NOMO-1 treated with DMSO at 0.1 percent for 48 hours (cell line): ENCODE measurements at regions not wholly inside any gene's neighbourhood (a gene's known extent, or its start where the extent isn't known, plus 50 kb on each side); places are given as distances from the start of the nearest gene placed in this dataset.
"Not testable (repeated sequence)": the region's sequence is repeated elsewhere in the genome, so short reads cannot be mapped to it uniquely, and the experiment has no call there.

Experiments
- DNase-seq: peaks from one replicate; lab custom pipeline; 2025; ENCODE audit not compliant: unreplicated experiment; lab: John Stamatoyannopoulos, UW

DNA sequence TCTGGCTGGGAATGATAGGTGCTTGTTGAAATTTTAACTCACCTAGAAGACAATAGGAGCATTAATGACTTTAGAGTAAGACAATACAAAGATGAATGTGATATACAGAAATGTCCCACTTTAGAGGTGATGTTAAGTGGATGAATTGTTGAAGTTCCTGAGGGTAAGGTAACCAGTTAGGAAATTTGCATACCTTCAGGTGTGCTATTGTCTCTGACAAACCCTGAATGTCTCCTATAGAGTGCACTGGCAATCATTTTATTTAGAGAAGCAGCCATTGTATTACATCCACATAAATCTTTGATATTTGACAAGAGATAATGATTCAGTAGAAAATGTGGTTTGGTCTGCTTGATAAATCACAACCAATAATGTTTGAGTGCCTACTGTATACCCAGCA is 228.5 kb downstream of the RNF144A start:
- DNase-seq: no peak

DNA sequence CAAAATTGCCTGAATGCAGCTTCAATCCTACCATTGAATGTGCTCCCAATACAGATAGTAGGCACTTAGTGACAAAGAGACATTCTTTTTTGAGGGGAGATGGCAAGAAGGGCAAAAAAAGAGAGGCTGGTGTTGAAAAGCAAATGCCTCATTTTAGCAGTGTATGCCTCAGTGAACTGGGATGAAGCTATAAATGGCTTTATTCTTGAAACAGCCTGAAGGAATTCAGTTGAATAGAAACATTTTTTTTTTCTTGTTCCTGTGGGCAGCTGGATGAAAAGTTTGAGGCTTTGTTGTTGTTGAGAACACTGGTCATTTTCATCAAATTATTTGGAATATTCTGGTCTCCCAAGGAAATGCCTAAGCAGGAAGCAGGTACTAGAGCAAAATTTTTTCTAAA is 228.9 kb downstream of the RNF144A start:
- DNase-seq: no peak

DNA sequence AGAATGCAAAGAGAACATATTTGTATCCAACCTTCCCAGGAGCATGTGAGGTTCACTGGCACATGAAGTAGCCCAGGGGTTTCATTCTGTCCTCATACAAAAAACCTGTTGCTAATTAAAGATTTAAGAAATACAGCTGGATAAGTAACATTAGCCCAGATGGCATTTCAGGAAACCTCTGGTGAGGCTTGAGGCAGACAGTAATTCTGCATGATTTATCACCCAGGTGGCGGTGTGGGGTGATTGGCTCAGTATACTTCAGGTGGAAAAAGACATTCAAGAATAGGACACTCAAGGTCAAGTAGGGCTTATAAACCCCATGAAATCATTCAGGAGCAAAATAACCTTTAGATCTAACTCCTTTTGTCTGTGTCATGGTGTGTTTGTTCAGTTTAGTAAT is 237.4 kb downstream of the RNF144A start:
- no peak for DNase-seq

DNA sequence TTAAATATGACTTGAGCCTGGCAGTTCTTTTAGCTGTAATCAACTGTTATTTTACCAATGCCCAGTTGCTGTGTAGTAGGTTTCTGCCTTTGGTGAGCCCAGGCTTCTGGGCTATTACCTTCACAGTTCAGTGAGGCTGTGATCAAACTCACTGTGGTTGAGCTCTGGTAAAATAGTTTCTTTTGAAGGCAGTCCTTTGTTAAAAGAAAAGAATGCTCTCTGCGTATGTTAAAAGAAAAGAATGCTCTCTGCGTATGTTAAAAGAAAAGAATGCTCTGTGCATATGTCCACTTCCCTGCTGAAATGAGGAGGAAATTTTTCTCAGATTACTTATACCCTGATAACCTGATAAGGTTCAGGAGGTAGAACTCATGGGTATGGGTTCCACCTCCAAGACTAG is 244.3 kb downstream of the RNF144A start:
- no peak for DNase-seq

DNA sequence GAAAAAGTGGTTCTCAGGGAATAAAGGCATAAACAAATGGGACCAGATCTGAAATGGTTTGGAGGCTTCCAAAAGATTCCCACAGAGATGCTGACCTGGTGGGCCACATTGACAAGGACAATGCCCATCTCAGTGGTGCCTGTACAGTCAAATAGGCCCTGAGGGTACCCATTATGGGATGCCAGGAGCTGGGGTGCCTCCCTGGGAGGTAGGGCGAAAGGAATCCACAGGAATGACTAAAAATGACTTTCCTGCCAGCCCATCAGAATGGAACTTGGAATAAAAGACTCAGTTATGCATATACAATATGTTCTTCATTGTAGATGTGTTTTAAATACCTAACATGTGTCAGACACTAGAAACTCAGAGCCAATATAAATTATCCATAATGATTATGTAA is 248.5 kb downstream of the RNF144A start:
- no peak for DNase-seq

DNA sequence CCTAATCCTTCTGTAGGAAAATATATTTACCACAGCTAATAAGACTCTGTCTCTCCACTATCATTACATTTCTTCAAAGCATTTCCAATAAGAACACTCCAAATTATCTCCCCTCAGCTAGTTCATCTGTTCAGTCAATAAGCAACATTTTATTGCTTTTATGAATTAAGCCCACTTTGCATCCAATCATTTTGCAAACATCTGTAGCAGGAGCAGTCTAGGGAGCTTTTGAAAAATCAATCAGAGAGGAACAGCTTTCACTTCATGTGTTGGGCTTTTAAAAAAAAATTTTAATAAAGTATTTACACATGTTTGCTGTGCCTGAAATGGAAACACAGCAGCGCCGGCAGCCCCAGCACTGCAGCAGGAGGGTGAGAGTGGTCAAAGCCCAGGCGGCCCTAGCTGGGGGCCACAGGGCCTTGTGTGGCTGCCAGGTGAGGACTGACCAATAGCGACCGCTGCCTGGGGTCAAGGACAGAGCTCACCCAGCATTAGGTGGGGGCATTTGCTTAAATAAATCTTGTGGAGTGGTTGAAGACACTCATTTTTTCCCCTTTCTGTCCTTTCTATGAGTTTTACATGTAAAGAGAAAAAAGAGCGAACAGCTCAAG is 250.7 kb downstream of the RNF144A start:
- no peak for DNase-seq

DNA sequence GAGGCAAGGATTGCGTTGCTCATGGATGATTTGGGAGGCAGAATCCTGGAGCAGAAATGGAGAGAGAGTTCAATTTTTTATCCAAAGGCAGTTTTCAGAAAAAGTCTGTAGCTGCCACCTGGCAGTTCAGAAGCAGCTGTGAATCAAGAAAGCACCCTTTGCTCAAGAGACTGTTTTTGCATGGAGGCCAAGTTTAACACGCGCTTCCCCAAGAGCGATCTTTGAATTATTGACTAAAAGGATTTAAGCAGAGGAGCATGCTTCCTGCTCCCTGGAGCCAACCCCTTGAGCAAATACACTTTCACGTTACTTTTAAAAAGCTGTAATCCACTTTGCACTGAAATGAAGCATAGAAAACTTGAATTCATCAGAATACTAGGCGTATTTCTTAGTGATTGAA is 252.4 kb downstream of the RNF144A start:
- DNase-seq: no peak

DNA sequence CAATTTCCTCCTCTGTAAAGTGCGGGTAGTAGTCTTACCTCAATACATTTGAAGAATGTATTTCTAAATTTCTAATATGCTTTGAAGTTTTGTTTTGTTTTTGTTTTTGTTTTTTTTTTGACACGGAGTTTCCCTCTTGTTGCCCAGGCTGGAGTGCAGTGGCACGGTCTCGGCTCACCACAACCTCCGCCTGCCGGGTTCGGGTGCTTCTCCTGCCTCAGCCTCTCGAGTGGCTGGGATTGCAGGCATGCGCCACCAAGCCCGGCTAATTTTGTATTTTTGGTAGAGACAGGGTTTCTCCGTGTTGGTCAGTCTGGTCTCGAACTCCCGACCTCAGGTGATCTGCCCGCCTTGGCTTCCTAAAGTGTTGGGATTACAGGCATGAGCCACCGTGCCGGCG is 261.8 kb downstream of the RNF144A start:
- DNase-seq: not testable (repeated sequence)

DNA sequence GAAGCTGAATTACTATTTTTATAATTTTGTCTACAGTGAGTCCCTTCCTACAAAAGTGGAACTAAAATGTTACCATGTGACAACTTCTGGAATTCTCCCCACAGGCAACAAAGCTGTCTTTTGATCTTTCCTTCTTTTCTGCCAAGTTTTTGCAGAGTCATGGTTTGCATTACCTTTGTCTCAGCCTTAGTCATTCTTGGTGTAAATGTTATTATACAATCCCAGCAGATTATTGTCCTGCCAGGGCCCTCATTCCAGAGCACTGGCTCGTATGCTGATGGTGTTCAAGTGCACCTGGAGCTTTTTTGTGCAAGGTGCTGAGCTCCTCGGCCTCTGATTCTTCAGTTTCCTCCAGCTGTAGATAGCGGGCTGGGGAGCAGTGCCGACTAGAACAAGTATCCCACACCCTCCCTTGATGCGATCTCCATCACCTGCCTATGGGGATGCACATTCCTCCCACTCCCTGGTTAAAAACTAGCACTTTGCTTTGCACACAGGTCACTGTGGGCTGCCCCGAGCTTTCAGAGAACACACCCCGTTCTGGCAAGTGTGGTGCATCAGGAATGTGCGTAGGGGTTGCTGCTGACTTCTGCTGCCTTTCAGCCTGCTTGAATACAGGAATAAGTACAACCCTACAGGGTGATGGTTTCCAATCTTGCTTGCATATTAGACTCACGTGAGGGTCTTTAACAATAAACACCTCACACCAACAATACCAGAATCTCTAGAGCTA is 263.6 kb downstream of the RNF144A start:
- DNase-seq: no peak

DNA sequence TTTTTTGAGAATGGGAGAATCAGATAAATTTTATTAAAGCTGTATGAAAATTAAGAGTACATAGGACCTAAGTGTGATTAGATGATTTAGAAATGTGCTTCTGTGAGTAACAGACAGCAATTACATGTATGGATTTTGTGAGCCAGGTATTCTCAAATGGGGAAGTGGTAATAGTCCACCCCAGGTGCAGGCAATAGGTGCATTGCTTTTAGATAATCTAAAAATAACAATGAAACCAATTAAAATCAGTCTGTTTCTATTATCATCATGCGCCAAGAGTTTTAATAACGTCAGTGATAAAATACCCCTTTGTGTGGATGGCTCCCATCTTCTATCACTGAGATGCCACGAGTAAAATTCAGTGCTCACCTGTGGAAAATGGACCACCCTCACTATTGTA is 265.3 kb downstream of the RNF144A start:
- no peak for DNase-seq

DNA sequence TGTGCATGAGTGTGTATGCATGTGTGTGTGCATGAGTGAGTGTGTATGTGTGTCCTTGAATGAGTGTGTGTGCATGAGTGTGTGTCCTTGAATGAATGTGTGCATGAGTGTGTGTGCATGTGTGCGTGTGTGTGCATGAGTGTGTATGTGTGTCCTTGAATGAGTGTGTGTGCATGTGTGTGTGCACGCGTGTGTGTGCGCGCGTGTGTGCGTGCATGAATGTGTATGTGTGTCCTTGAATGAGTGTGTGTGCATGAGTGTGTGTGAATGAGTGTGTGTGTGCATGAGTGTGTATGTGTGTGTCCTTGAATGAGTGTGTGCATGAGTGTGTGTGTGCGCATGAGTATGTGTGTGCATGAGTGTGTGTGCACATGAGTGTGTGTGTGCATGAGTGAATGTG is 271.9 kb downstream of the RNF144A start:
- no peak for DNase-seq

DNA sequence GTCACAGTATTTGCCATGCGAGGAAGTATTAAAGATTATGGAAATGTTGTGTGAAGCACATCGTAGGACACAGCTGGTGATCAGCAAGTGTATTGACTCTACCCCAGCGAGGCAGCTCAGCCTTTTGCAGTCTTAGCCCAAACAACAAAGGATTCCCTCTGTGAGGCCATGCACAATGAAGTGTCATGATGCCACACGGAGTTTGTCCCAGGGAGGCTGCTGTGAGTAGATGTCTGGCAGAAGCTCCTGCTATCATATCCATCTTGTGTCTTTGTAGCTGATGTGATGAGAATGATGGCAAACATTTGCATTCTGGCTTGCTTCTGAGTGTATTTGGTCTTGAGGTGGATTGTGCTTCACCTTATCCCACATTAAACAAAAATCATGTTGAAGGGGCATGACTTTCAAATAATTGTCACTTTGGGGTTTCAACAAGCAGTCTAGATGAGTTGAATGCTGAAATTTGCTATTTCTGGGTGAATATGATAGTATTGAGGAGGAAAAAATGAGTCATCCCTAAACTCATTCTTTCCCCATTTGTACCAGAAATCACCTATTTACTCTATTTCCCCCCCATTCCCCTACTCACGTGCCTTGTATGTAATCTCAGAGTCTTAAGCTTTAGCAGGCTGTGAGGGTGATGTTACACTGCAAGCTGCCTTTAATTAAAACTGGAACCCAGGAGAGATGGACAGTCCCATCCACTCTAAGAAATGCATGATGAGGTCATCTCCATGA is 273.5 kb downstream of the RNF144A start:
- DNase-seq: no peak

DNA sequence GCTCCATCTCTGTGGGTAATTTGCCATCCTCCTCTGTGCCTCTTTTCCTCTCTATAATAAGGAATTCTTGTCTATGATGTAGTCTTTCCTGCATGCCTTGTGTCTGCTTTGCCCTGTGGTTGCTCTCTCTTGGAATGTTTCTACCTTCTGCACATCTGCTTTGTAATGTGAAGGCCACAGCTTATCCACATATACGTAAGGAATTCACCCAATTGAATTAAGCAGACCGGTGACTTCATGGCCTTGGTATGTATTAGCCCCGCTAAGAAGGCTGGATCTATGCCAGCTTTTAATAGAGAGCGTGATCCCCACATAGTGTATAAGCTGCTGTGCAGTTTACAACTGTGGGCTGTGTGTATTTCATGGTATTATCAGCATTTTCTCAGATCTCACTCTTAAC is 274.7 kb downstream of the RNF144A start:
- no peak for DNase-seq

DNA sequence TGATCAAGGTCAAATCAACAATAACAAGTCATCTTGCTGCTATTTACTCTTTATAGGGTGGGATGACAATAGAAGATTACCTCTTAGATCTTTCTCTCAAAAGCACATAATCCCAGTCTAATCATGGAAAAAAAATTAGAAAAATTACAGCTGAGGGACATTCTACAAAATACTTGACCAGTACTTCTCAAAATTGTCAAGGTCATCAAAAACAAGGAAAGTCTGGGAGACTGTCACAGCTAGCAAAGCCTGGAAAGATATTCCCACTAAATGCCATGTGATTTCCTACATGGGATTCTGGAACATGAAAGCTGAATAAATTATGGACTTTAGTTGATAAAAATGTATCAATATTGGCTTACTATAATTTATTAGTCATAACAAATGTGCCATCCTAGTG is 276.2 kb downstream of the RNF144A start:
- DNase-seq: no peak

DNA sequence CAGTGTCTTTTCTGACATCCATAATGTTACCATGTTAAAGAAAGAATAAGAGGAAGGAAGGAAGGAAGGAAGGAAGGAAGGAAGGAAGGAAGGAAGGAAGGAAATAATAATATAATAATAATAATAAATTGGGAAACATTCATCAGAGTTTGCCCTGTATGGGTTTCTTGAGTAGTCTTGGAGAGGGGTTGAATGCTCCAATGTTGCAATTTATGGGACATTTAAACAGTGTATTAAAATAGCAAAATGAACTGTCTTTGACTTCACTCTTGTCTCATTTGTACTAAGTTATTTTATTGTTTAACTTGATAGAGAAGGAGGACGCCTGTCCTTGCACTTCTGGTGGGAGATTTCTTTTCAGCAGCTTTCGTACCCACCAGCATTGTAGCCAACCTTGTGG is 277.7 kb downstream of the RNF144A start:
- no peak for DNase-seq

DNA sequence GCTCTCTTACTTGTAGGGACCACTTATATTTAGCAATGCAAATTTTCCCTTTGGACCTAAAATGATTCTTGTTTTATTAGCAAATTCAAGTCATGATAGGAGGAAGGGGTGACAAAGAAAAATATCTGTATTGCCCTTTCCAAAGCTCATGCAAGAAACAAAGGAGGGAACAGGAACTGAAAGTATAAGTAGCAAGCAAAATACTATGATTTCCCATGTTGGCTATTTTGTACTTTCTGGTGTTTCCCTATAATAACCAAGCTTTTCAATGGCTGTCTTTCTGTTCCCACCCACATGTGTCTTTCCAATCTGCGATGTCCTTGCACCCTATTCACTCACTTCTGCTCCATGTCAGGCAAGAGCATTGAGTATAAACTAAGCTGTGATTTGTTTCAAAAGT is 279.7 kb downstream of the RNF144A start:
- peak; percentile 37 for DNase-seq

DNA sequence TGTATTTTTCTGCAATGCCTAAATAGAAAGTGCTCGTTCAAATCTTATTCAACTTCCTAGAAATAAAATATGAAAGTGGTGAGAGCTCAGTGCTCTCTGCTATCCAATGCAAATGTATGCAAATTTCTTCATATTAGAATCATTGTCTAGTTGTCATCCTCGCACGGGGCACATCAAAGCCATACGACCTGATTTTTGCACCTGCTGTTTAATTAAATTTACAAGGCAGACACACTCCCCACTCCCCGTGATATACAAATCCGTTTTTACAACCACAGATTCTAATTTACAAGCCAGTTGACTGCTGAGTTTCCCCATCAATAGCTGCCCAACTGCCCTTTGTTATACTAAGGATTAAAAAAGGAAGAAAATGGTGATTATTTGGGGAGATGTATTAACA is 284.6 kb downstream of the RNF144A start:
- no peak for DNase-seq

DNA sequence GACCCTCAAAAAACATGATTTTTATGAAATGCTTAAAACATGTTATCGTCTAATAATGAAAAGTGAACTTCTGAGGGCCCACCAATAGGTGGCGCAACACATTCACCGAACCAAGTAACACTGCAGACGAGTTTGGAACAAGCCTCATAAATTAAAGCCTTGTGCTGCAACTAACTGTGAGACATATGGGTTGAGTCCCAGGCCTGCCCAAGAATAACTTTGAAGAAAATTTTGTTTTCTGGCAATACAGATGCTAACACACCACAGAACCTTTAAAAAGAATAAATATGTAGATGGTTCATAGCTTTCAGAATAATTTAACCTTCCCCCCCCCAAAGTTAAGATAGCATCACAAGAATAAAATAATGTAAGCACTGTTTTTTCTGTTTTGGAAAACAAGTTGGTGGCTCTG is 285.9 kb downstream of the RNF144A start:
- peak; percentile 78 for DNase-seq

DNA sequence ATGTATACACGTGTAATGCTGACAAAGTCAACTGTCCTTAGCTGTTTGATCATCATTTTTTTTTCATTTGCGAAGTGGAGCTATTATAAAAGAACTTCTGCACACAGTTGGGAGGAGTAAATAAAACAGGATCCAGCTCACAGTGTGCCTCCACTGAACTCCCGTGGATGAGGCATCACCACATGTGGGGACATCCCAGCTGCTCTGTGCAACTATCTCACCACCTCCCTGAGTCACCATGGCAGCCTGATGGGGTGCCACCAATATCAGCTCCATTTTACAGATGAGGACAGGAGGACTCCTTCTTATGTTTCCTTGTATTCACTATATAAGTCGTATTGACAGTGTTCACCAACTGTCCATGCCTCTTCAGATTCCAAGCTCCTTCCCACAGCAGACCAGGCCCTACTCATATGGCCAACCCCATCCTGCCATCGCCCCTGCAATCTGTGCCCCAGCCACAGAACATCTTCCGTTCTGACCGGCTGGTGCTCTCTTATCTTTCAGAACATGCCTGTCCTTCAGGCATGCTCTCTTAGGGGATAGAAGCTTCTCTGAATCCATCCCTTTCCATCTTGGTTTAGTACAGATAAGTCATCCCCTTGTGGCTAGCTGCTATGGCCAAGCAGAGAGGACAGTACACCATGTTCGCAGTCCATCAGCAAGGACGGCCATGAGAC is 288.1 kb downstream of the RNF144A start:
- no peak for DNase-seq

DNA sequence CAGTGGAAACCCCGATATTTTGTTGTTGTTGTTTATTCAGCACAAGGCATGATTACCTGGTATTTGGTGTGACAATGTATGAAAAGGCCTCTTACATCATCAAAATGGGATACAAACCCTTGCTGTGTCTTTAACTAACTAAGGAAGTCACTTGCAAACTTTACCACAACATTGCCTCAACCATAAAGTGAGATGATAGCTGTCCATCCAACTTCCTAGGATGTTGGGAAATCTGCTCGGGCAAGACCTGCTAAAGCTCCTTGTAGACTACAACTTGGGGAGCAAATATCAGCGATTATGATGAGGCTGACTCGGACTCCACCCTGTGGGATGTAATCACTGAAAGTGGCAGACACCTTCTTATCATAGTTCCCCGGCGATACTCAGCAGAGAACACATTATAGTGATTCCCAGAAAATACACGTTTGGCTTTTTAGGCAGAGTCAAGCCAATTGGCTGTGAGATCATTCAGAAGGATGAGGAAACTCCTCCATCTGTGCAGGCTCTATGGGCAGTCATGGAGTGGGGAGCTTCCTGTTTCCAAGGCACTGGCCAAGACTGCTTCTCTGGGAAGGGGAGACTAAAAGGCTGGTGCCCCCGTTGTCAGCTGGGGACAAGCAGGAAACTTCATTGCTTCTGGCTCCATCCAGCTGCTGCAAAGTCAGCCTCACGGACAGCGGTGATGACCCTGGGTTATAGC is 289.0 kb downstream of the RNF144A start:
- DNase-seq: peak; percentile 33

DNA sequence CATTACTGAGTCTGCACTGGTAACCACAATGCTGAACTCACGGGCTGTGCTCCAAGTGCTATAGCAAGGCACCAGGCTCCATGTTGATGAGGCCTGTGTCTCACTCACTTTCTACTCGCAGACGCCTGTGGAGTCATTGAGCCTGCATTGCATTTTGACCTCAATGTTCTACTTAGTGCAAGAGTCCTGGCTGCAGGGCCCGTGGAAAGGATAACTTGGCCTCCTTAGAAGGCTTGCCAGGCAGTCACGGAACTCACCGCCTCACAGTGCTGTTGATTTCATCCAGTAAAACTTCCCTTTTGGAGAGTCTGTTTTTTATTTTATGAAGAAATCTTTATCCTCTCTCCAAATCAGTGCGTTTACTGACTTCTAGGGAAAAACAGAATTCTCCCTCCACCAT is 290.4 kb downstream of the RNF144A start:
- DNase-seq: no peak
